DOHH2 (cell line): ENCODE measurements at regions not wholly inside any gene's neighbourhood (a gene's known extent, or its start where the extent isn't known, plus 50 kb on each side); places are given as distances from the start of the nearest gene placed in this dataset.

Experiments
- H3F3A ChIP-seq: fragments of 200-600 bp; sonication (generic), shearing (Covaris generic); 2 replicates; pipeline ENCODE4 v1.6.0; 2016; ENCODE audit warnings: antibody characterized with exemption, mild to moderate bottlenecking; ENCODE audit not compliant: control insufficient read depth, insufficient read depth
- H3K27ac ChIP-seq: fragments of 200-600 bp; sonication (generic); 2 replicates; pipeline ENCODE4 v1.5.1; 2014; ENCODE audit warnings: low read depth, mild to moderate bottlenecking, low read length, moderate library complexity
- H3K27me3 ChIP-seq: fragments of 200-600 bp; sonication (generic); 2 replicates; pipeline ENCODE4 v1.6.1; 2014; ENCODE audit warnings: mild to moderate bottlenecking, low read length, mixed read lengths; ENCODE audit not compliant: control insufficient read depth
- H3K36me3 ChIP-seq: fragments of 200-600 bp; sonication (generic); 2 replicates; pipeline ENCODE4 v1.6.1; 2014; ENCODE audit warnings: mild to moderate bottlenecking, low read length, moderate library complexity, mixed read lengths; ENCODE audit not compliant: control insufficient read depth
- H3K4me1 ChIP-seq: fragments of 200-600 bp; sonication (generic); 2 replicates; pipeline ENCODE4 v1.6.1; 2014; ENCODE audit warnings: mild to moderate bottlenecking, low read length, mixed read lengths; ENCODE audit not compliant: control insufficient read depth
- H3K4me2 ChIP-seq: fragments of 200-600 bp; sonication (generic); 2 replicates; pipeline ENCODE4 v1.6.0; 2014; ENCODE audit warnings: mild to moderate bottlenecking, low read length, moderate library complexity
- H3K4me3 ChIP-seq: fragments of 200-600 bp; sonication (generic); 2 replicates; pipeline ENCODE4 v1.5.1; 2014; ENCODE audit warnings: mild to moderate bottlenecking, low read length, mixed read lengths
- H3K79me2 ChIP-seq: fragments of 200-600 bp; sonication (generic); 2 replicates; pipeline ENCODE4 v1.6.1; 2014; ENCODE audit warnings: mild to moderate bottlenecking, low read length, mixed read lengths; ENCODE audit not compliant: control insufficient read depth
- H3K9me2 ChIP-seq: fragments of 200-600 bp; sonication (generic); replicated peaks from 2 replicates; pipeline ENCODE4 v1.6.1; 2014; ENCODE audit warnings: mild to moderate bottlenecking, low read length, mixed read lengths; ENCODE audit not compliant: control insufficient read depth
- H3K9me3 ChIP-seq: fragments of 200-600 bp; sonication (generic); 2 replicates; pipeline ENCODE4 v1.6.1; 2014; ENCODE audit warnings: antibody characterized with exemption, low read length, mixed read lengths; ENCODE audit not compliant: control insufficient read depth, insufficient read depth
- H4K20me1 ChIP-seq: fragments of 200-600 bp; sonication (generic); 2 replicates; pipeline ENCODE4 v1.6.0; 2014; ENCODE audit warnings: low read depth, mild to moderate bottlenecking, antibody characterized with exemption, low read length, moderate library complexity; ENCODE audit not compliant: control insufficient read depth, insufficient read depth
- EZH2phosphoT487 ChIP-seq: fragments of 200-600 bp; sonication (generic); IDR thresholded peaks from 2 replicates; pipeline ENCODE4 v1.6.1; 2017; ENCODE audit warnings: borderline replicate concordance, mild to moderate bottlenecking, antibody characterized with exemption, low read length, moderate library complexity, mixed read lengths
- TF ChIP-seq, protein P1 (sequence below): fragments of 200-600 bp; sonication (generic); IDR thresholded peaks from one replicate; pipeline ENCODE4 v1.5.1; 2014; ENCODE audit warnings: antibody characterized with exemption, mild to moderate bottlenecking, low read depth, low read length; ENCODE audit not compliant: poor library complexity, severe bottlenecking

DNA sequence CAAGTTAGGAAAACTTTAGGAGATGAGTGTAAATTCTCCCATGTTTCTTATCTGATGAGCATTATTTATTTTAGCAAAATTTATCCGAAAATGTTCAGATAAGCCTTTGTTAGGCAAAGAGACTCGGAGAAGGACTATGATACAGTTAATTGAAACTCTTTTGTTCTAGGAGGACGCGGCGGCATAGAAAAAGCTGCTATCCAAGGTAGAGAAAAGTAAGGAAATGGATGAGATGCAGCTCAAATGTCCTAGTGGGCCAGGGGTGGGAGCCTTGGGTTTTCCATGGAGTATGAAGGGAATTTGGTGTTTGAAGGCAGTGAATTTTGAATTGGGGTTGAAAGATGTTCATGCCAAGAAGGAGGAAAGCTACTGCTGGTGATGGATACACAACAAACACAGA lies 1504.5 kb downstream of the AACS start:
- H3K9me2 ChIP-seq = no peaks in the 10 kb centered on the region
- no peaks in the 10 kb centered on the region for H3F3A ChIP-seq
- H4K20me1 ChIP-seq = no peaks in the 10 kb centered on the region
- H3K4me2 ChIP-seq = no peak overlapping the region
- H3K4me1 ChIP-seq = no peaks in the 10 kb centered on the region
- no peaks in the 10 kb centered on the region for H3K27me3 ChIP-seq
- H3K4me3 ChIP-seq = no peak overlapping the region
- H3K79me2 ChIP-seq = no peaks in the 10 kb centered on the region
- H3K36me3 ChIP-seq = no peaks in the 10 kb centered on the region
- TF ChIP-seq EZH2phosphoT487 = no peak
- TF ChIP-seq, protein P1, sequence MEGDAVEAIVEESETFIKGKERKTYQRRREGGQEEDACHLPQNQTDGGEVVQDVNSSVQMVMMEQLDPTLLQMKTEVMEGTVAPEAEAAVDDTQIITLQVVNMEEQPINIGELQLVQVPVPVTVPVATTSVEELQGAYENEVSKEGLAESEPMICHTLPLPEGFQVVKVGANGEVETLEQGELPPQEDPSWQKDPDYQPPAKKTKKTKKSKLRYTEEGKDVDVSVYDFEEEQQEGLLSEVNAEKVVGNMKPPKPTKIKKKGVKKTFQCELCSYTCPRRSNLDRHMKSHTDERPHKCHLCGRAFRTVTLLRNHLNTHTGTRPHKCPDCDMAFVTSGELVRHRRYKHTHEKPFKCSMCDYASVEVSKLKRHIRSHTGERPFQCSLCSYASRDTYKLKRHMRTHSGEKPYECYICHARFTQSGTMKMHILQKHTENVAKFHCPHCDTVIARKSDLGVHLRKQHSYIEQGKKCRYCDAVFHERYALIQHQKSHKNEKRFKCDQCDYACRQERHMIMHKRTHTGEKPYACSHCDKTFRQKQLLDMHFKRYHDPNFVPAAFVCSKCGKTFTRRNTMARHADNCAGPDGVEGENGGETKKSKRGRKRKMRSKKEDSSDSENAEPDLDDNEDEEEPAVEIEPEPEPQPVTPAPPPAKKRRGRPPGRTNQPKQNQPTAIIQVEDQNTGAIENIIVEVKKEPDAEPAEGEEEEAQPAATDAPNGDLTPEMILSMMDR = no peak
- H3K27ac ChIP-seq = no peak overlapping the region
- no peaks in the 10 kb centered on the region; the same call in 1 of the 2 replicates for H3K9me3 ChIP-seq

DNA sequence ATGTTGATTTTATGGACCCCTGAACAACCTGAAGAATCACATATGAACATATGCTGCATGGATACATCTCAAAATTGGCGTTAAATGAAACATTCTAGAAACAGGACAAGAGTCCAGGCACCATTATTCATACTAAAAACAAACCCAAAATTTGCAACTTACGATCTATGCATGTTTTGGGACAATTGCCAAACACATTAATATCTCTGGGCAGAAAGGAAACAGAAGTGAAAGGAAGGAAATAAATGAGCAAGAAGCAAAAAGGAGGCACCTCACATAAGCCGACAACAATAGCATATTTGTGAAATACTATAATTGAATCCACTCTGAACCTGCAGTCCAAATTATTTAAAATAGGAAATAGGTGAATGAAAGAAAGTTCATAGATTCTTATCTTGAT lies 1505.3 kb downstream of the AACS start:
- Histone ChIP-seq H3K9me3 (no peaks in the 10 kb centered on the region; the same call in 1 of the 2 replicates), H3K4me3 (no peak overlapping the region), H3K27me3 (no peaks in the 10 kb centered on the region), H3K36me3 (no peaks in the 10 kb centered on the region), H4K20me1 (no peaks in the 10 kb centered on the region), H3F3A (no peaks in the 10 kb centered on the region), H3K4me1 (no peaks in the 10 kb centered on the region), H3K4me2 (no peak overlapping the region), H3K9me2 (no peaks in the 10 kb centered on the region), H3K27ac (no peak overlapping the region), H3K79me2 (no peaks in the 10 kb centered on the region)
- TF ChIP-seq, protein P1 = no peak
- TF ChIP-seq EZH2phosphoT487 = no peak

DNA sequence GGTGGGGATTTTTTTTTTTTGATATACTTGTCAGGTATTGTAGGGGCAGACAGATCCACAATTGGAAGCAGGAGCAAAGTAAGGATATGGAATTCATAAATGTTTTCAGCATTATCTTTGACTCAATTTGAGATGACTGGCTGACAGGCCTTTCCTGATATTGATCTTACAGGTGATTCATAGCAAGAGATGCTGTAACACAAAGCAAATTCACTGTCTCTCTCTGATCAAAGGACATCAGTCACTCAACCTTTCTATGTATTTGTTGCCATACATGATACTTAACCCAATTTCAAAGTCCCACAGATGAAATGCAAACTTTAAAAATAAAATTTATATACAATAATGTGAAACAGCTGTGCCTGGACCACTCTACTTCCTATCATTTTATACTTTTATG lies 1506.9 kb downstream of the AACS start:
- no peak overlapping the region for H3K4me3 ChIP-seq
- H3K27me3 ChIP-seq = no peaks in the 10 kb centered on the region
- H3K79me2 ChIP-seq = no peaks in the 10 kb centered on the region
- H3K36me3 ChIP-seq = no peaks in the 10 kb centered on the region
- no peaks in the 10 kb centered on the region for H3K4me1 ChIP-seq
- no peak overlapping the region for H3K27ac ChIP-seq
- H3K9me3 ChIP-seq = no peaks in the 10 kb centered on the region
- TF ChIP-seq EZH2phosphoT487 = no peak
- TF ChIP-seq, protein P1 = no peak
- H4K20me1 ChIP-seq = no peaks in the 10 kb centered on the region
- H3K9me2 ChIP-seq = no peaks in the 10 kb centered on the region
- H3K4me2 ChIP-seq = no peak overlapping the region
- H3F3A ChIP-seq = no peaks in the 10 kb centered on the region

DNA sequence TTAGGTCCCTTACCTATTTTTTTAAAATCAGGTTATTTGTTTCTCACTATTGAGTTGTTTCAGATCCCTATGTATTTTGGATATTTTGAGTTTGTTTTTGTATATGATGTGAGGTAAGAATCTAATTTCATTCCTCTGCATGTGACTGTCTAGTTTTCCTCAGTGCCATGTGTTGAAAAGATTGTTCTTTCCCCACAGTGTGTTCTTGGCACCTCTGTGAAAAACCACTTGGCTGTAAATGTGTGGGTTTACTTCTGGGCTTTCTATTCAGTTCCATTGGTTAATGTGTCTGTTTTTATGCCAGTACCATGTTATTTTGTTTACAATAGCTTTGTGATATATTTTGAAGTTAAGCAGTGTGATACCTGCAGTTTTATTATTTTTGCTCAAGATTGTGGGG lies 1516.4 kb downstream of the AACS start:
- Histone ChIP-seq H3K27me3 (no peaks in the 10 kb centered on the region), H3K4me1 (no peaks in the 10 kb centered on the region), H3K79me2 (no peaks in the 10 kb centered on the region), H3F3A (no peaks in the 10 kb centered on the region), H3K36me3 (no peaks in the 10 kb centered on the region), H3K4me3 (no peak overlapping the region), H3K9me3 (0 out of 2 replicates have a peak, but pooled peaks cover 2% of the 10 kb centered on the region), H3K4me2 (no peak overlapping the region), H3K27ac (no peak overlapping the region), H4K20me1 (no peaks in the 10 kb centered on the region), H3K9me2 (no peaks in the 10 kb centered on the region)
- no peak for TF ChIP-seq EZH2phosphoT487
- TF ChIP-seq, protein P1 = no peak
